ENCODE measurements at regions not wholly inside any gene's neighbourhood (a gene's known extent, or its start where the extent isn't known, plus 50 kb on each side); places are given as distances from the start of the nearest gene placed in this dataset.

DNA sequence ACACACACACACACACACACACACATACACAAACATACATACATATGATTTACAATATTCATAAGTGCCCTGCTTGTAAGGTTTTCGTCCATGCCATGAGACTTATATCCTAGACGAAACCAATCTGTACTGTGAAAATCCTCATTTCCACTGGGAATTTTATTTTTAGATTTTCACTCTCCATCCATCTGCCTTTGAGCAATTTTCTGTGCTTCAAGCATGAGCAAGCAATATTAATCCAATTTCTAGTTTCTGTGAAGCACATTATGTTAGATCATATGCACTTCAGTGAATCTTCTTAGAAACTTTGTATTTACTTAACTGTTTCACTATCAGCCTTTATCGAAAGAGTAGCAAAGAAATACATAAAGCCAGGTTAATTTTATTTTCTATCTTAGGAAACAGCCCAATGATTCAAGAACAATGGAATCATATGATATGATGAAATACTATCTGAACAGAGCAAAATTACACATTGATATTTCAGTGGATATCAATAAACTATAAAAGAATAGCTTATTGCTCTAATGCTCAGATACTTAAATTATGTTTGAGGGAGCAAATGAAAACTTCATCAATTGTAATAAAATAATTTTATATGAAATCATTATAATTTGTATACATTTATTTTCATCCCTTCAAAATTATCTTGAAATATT, 1100.7 kb upstream of the MIR17HG start:
- TF ChIP-seq, protein P1, sequence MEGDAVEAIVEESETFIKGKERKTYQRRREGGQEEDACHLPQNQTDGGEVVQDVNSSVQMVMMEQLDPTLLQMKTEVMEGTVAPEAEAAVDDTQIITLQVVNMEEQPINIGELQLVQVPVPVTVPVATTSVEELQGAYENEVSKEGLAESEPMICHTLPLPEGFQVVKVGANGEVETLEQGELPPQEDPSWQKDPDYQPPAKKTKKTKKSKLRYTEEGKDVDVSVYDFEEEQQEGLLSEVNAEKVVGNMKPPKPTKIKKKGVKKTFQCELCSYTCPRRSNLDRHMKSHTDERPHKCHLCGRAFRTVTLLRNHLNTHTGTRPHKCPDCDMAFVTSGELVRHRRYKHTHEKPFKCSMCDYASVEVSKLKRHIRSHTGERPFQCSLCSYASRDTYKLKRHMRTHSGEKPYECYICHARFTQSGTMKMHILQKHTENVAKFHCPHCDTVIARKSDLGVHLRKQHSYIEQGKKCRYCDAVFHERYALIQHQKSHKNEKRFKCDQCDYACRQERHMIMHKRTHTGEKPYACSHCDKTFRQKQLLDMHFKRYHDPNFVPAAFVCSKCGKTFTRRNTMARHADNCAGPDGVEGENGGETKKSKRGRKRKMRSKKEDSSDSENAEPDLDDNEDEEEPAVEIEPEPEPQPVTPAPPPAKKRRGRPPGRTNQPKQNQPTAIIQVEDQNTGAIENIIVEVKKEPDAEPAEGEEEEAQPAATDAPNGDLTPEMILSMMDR (IDR thresholded peaks at IDR 0.05; ENCODE audit: insufficient read depth, low read length), result no peak
- DNase-seq (ENCODE audit: low read depth), result no peak

DNA sequence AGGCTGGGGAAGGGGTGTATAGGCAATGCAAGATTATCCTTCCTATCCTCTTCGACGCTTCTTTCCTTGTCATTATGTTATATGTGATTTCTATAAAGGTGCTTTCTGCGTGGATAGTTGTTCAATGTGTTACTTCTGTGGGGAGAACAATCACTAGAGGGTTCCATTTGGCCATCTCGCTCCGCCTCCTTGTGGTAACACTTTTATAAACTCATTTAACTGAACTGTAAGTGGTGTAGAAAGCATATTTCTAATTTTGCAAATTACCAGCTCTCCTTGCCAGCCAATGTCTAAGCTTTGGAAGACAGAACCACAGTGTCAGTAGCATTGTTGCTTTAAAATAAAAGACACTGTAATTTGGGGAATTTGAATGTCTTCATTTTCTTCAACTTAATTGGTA, 1093.7 kb upstream of the MIR17HG start:
- no peak for DNase-seq (ENCODE audit: low read depth)
- H3K4me3 ChIP-seq (ENCODE audit: low read depth, low read length), result no peak overlapping the region
- TF ChIP-seq, protein P1 (IDR thresholded peaks at IDR 0.05; ENCODE audit: insufficient read depth, low read length), result no peak

More for the DNA sequence above, 1100.7 kb upstream of the MIR17HG start:
- no peak overlapping the region for H3K4me3 ChIP-seq (ENCODE audit: low read depth, low read length)

DNA sequence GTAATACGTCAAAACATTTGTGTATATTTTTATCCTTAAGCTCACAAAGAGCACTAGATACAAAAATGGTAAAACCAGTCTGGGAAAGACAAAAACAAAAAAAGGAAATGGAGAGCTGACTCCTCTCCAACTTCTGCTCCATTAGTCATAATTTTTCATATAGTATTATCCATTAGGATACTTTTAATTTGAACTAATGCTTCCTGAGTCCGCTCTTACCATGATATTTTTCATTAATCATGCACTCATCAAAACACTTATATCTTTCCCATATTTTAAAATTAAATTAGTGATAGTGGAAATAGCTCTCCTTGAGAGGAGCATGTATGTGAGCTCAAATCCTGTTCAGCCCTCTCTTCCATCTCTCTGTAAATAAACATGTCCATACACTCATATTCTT, 1093.0 kb upstream of the MIR17HG start:
- no peak for DNase-seq (ENCODE audit: low read depth)
- TF ChIP-seq, protein P1 (IDR thresholded peaks at IDR 0.05; ENCODE audit: insufficient read depth, low read length), result no peak
- no peak overlapping the region for H3K4me3 ChIP-seq (ENCODE audit: low read depth, low read length)

DNA sequence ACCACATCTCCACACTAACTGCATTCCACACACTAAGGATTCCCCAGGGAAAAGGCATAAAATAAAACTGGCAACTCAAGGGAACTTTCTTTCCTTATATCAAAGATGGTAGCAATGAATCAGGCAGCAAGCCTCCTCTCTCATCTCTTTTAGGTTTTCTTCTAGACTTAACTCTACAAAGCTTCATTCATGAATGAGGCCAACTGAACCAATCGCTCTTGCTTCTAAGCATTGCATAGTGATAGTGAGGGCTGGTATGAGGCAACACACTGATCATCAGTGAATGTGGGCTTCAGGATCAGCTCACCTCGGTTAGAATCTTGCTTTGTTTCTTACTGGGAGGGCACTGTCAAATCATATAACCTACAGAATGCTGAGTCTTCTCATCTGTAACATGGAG, 1090.7 kb upstream of the MIR17HG start:
- DNase-seq (ENCODE audit: low read depth), result no peak
- no peak overlapping the region for H3K4me3 ChIP-seq (ENCODE audit: low read depth, low read length)
- TF ChIP-seq, protein P1 (IDR thresholded peaks at IDR 0.05; ENCODE audit: insufficient read depth, low read length), result no peak

DNA sequence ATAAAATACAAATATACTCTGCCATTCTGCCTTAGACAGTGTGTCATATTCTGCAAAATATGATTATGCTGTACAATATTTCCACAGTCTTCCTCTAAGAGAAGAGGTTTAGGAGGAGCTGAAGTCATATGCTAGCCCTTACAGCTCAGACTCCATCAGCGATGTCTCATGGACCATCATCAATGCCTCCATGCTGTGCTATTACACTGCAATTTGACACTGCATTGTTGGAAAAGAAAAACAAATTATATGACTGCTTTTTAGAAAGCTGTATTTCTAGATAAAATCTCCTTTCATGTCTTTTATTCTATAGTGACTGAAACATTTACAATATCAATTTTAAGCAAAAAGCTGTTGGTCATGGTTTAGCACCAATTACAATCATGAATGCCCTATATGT, 1089.4 kb upstream of the MIR17HG start:
- TF ChIP-seq, protein P1 (IDR thresholded peaks at IDR 0.05; ENCODE audit: insufficient read depth, low read length), result no peak
- H3K4me3 ChIP-seq (ENCODE audit: low read depth, low read length), result no peak overlapping the region
- no peak for DNase-seq (ENCODE audit: low read depth)

DNA sequence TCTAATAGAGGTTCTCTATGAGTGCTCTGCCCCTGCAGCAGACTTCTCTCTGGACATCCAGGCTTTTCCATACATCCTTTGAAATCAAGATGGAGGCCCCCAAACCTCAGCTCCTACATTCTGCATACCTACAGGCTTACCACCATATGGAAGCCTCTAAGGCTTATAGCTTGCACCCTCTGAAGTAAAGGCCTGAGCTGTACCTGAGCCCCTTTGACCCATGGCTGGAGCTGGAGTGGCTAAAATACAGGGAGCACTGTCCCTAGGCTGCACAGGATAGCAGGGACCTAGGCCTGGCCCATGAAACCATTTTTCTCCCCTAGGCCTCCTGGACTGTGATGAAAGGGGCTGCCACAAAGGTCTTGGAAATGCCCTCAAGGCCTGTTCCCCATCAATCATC, 1086.1 kb upstream of the MIR17HG start:
- TF ChIP-seq, protein P1 (IDR thresholded peaks at IDR 0.05; ENCODE audit: insufficient read depth, low read length), result no peak
- no peak for DNase-seq (ENCODE audit: low read depth)
- no peak overlapping the region for H3K4me3 ChIP-seq (ENCODE audit: low read depth, low read length)

DNA sequence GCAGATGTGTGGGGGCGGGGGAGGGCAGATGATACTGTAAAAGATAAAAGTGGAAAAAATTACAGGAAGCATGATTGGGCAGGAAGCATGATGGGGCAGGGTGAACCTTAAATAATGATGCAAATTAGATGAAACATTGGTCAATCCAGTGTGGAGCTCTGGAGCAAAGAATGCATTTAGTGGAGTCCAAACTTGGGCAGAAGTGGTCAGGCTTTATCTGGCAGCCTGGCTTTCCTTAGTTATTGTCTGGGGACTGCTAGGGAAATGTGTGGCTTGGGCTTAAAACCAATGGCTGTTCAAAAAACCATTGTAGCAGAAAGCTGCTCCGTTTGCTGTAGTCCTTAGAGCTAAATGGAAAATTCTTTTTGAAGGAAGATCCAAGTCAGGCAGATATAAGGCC, 1077.3 kb upstream of the MIR17HG start:
- TF ChIP-seq, protein P1 (IDR thresholded peaks at IDR 0.05; ENCODE audit: insufficient read depth, low read length), result no peak
- H3K4me3 ChIP-seq (ENCODE audit: low read depth, low read length), result no peak overlapping the region
- DNase-seq (ENCODE audit: low read depth), result peak; percentile 34
